NCI-H2107 treated with DMSO at 0.1 percent for 48 hours (cell line): ENCODE measurements at regions not wholly inside any gene's neighbourhood (a gene's known extent, or its start where the extent isn't known, plus 50 kb on each side); places are given as distances from the start of the nearest gene placed in this dataset.

Source experiments
- DNase-seq: peaks from one replicate; lab custom pipeline; 2025; ENCODE audit not compliant: unreplicated experiment; lab: John Stamatoyannopoulos, UW

DNA sequence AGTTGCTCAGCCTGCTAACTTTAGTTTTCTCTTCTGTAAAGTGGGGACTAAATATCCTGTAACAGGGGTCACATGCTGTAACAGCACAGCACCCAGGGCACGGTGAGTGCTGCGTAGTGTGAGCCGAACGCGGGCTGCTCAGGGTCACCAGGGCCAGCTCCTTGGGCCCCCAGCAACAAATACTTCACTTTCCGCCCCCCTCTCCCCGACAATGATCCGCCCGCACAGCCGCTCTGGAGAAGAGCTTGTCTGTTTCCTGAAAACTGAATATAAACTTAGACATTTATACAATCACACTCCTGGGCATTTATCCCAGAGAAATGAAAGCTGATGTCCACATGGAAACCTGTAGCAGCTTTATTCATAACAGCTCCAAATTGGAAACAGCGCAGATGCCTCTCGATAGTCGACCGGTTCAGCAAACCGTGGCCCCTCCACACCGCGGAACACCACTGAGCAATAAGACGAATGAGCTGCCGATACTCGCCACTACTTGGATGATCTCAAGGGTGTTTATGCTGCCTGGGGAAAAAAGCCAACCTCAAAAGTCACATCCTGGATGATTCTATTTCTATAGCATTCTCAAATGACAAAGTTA lies 267.2 kb downstream of the PARN start:
- no peak for DNase-seq

DNA sequence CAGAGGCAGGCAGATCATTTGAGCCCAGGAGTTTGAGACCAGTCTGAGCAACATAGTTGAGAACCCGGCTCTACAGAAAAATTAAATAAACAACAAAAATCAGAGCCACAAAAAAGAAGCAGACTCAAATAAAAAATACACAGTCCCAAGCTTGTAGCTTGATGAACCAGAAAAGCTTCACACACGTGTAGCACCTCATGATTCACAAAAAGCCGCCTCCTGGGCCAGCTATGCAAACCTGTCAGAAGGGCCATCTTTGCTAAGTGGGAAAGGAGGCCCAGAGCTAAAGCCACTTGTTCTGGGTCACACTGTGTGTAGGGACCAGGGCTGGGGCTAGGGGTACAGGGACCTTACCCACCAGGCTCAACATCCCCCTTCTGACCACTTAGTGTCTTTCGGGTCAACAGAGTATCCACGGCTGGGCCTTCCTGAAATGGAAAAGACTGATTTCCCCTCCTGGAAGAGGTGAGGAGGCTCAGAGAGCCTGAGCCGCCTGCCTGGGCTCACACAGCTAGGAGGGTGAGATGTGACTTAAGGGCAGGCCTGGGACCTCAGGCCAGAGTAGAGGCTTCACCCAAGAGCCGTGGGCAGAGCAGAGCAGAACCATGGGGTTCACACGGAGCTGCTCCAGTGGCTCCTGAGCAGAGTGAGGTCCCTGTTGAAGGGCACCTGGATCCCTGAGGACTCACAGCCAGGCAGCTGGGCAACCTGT lies 269.6 kb downstream of the PARN start:
- no peak for DNase-seq

DNA sequence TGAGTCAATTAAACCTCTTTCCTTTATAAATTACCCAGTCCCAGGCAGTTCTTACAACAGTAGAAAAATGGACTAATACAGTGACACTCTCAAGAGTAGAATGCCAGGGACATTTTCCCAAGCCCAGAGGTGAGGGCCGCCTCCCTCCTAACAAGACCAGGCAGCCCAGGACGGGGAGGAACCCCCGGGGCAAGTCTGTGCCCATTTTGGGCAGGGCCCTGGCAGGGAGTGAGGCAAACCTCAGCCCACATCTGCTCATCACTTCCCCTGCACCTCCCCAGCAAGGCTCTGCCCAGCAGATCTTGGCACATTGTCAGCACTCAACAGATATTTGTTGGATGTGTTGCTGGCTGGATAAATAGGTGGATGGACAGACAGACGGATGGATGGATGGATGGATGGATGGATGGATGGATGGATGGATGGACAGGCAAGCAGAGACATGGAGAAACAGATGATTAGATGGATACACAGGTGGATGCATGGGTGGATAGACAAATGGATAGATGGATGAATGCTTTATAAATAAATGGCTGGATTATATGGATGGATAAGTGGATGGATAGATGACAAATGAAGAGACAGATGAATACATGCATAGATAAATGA lies 271.3 kb downstream of the PARN start:
- no peak for DNase-seq

DNA sequence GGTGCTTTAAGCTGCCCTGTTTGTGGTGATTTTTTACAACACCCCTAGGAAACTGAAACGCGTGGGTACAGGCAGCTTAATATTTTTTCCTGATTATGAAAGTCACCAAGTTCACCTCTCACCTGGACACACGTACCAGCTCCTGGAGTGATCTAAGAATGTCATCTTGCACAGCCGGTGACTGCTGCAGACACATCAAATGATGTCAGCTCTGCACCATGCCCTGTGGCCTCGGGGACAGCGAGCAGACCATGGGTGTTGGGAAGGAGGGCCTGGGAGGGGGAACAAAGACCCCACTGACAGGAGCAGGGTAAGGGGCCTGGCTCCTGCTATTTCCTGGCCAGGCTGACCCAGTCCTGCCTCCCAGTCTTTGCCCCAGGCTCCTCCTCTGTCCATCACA lies 272.7 kb downstream of the PARN start:
- no peak for DNase-seq

DNA sequence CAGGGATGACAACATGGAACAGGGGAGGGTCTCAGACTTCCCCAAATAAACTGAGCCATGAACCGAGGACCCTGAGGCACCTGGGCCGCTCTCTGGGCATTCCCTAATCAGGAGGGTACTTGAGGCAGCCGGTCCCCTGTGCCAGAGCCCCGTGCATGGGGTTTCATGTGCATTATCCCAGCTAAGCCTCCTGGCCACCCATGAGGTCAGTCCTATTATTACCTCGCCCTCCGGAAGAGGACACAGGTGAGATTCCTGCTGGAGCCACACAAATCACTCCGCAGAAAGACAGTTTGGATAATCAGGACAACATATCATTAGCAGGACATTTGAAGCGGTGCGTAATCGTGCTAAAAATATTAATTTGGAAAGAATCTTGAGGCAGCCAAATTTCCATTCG lies 274.0 kb downstream of the PARN start:
- no peak for DNase-seq

DNA sequence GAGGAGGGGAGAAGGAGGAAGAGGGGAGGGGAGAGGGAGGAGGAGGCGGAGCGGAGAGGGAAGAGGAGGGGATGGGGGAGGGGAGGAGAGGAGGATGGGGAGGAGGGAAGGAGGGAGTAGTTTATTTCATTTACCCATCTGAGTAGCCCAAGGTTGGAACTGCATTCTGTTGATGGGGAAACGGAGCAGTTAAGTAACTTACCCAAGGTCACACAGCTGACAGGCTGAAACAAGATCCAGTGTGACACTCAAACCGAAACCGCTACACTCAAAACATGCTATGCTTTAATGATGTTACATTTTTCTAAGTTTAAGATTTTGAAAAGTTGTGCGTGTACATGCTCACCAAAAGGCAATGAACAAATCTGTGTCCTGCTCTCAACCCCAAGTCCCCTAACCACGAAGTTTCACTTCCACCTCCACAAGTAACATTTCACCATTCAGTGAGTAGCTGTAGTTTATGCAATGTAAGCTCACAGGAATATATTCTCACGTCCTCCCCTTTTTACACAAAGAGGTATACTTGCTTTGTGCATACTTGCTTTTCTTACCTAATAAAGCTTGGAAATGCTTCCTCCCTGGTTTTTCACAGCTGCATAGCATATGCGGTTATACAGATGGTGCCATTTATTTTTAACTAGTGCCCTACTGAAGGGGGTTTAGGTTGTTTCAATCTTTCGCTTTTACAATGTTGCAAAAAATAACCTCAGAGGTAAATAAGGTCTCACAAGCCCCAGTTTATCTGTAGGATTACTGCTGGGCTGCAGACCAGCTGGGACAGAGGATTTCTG lies 275.3 kb downstream of the PARN start:
- no peak for DNase-seq

DNA sequence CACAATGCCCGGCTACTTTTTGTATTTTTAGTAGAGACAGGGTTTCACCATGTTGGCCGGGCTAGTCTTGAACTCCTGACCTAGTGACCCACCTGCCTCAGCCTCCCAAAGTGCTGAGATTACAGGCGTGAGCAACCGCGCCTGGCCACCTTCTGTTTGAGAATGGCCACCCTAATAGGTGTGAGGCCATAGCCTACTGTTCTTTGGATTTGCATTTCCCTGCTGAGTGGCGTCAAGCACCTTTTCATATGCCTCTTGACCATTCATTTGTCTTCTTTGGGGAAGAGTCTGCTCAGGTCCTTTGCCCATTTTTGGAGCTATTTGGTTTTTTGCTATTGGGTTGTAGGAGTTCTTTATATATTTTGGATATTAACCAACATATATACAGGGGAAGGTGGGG lies 276.7 kb downstream of the PARN start:
- DNase-seq: no peak

DNA sequence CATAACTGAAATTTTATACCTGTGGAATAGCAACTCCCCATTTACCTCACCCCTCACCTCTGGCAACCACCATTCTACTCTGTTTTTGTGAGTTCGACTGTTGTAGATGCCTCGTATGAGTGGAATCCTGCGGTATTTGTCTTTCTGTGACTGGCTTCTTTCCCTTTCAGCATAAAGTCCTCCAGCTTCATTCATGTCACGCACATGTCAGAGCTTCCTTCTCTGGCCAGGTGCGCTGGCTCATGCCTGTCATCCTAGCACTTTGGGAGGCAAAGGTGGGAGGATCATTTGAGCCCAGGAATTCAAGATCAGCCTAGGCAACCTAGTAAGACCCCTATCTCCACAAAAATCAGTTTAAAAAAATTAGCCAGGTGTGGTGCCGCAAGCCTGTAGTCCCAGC lies 278.4 kb downstream of the PARN start:
- DNase-seq: no peak

DNA sequence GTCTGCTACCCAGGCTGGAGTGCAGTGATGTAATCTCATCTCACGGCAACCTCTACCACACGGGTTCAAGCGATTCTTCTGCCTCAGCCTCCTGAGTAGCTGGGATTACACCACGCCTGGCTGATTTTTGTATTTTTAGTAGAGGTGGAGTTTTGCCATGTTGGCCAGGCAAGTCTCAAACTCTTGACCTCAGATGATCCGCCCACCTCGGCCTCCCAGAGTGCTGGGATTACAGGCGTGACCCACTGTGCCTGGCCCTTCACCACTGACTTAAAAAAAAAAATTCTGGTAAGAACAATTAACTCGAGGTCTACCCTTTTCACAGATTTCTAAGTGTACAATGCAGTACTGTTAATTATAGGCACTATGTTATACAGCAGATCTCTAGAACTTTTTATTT lies 279.4 kb downstream of the PARN start:
- no peak for DNase-seq

DNA sequence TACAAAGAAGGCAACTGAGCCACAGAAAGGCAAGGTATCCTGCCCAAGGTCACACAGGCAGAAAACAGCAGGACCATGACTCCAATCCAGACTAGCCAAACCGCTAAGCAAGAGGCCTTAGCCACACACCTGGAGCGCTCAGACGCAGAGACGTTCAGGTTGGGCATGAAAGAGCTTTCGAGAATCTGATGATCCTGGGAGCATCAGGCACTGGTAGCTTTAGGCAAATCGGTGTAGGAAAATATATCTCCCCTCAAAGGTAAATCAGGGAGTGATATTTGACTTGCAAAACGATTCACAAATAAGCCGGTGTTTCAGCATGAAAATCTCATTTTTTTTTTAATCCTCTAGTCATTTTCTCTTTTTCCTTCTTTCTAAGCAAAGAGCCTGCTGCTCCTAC lies 279.0 kb downstream of the MRTFB start:
- DNase-seq: no peak

DNA sequence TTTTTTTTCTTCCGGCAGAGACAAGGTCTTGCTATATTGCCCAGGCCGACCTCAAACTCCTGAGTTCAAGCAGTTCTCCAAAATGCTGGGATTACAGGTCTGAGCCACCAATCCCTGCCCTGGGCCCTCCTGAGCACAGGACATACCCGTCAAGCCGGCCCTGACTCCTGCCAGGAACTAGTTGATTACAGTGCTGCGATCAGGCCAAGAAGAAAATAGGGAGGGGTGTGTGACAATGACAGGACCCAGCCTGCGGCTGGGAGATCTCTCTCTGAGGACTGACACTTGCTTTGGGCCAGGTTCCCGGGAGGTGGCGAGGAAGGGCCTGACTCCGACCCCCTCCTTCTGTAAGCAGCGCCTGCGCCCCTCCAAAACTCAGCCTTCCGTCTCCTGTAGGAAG lies 276.6 kb downstream of the MRTFB start:
- no peak for DNase-seq

DNA sequence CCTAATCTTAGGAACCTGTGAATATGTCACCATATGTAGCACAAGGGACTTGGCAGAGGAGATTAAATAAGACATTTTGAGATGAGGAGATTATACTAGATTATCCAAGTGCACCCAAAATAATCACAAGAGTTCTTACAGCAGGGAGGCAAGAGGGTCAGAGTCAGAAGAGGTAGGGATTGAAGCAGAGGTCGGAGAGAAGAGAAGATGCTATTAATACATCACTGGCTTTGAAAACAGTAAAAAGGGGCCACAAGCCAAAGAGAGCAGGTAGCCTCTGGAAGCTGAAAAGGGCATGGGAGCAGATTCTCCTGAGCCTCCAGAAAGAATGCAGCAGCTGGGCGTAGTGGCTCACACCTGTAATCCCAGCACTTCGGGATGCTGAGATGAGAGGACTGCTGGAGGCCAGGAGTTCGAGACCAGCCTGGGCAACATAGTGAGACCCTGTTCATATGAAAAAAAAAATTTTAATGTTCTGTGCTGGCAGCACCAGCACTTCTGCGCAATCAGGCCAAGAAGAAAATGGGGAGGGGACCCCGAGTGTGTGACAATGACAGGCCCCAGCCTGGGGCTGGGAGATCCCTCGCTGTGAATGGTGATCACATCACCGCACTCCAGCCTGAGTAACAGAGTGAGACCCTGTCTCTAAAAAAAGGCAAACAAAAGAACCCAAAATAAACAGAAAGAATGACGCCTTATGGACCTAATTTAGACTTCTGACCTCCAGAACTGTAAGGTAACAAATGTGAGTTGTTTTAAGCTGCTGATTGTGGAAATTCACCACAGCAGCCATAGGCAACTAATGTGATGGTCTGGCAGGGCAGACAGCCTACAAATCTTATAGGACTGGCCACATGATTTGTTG lies 275.4 kb downstream of the MRTFB start:
- DNase-seq: no peak

DNA sequence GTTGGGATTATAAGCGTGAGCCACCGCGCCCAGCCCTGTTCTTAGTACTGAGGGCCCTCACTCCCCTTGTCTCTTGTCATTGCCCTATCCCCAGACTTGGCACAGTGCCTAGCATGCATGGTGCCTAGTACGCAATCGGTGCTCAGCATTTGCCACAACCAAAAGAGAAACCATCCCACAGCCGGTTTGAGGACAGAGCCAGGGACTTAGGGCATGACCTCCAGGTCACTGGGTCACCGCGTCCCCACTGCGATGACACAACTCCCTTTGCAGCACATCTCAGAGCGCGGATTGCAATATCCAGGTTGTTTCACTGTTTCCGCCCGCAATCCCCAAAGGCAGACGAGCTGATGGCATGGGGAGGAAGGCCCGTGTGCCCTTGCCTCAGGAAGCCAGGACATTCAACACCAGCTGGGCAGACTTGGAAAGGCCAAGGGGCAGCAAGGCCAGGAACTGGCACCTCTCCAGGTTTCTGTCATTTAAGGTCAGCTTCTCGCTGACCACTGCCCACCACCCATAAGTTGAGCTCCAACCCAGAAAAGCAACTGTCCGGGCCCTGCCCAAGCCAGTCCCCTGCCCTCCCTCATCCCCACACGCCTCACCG lies 274.5 kb downstream of the MRTFB start:
- DNase-seq: no peak

DNA sequence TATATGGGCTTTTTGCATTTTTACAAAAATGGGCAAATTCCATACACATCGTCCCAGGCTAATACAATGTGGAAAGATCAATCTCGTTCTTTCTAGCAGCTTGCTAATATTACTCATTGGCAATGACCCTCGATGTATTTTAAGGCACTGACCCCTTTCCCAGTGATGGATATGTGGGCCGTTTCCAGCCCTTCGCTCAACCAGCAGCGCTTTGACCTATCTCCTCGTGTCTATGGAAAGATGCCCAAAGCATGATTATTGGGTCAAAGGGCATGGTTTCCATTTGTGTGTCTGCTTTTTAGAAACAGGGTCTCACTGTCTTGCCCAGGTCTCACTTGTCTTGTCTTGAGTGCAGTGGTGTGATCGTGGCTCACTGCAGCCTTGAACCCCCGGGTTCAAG lies 273.8 kb downstream of the MRTFB start:
- DNase-seq: no peak

DNA sequence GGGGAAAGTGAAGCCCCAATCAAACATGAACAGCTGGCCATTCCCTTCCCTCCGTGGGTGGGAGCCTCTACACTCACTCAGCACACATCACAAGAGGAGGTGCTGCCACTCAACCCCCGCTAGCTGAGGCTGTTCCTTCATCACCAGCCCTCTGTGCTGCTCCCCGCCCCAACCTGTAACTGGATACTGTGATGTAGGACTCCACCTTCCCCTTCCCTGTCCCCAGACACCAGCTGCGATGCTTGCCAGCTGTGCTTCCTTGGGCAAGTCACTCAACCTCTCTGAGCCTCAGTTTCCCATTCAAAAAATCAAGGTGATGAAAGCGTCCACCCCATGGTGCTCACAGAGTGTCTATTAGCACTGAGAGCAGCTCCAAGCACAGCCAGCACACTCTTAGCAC lies 273.2 kb downstream of the MRTFB start:
- no peak for DNase-seq

DNA sequence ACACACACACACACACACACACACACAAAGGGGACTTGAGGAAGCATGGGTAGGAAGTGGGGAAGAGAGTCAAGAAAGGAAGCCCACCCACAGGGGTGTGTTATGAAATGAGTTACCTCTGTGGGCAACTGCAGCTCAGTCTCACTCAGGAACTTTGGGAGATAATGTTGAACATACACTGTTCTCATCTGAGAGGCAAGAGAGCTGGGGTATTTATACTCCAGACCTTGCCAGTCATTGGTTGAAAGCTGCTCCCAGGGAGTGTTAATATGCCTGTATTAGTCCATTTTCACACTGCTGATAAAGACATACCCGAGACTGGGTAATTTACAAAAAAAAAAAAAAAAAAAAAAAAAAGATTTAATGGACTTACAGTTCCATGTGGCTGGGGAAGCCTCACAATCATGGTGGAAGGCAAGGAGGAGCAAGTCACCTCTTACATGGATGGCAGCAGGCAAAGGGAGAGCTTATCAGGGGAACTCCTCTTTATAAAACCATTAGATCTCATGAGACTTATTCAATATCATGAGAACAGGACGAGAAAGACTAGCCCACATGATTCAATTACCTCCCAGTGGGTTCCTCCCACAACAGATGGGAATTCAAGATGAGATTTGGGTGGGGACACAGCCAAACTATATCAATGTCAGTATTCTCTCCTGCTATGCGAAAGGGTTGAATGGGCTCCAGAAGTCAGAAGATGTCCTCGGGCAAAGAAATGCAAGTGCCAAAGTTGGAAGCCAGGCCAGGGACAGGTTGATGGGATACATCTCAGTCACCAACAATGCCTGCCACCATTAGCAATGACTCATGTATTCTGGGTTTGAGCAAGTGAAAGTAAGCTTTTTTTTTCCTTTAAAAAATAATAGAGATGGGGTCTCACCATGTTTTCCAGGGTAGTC lies 270.5 kb downstream of the MRTFB start:
- DNase-seq: no peak

DNA sequence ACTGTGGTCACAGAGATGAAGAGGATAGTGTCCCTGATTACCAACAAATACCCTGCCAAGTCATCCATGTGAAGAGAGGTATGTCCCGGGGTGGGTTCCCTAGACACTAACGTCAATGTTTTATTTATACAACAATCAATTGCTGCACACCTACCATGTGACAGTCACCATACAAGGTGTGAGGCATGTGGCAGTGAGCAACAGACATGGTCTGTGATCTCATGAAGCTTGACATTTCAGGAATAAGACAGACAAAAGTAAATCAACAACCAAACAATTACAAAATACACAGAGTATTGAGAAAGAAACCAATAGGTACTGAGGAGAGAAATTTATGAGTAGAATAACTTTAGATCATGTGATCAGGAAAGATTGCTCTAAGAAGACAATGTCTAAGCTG lies 268.6 kb downstream of the MRTFB start:
- no peak for DNase-seq

DNA sequence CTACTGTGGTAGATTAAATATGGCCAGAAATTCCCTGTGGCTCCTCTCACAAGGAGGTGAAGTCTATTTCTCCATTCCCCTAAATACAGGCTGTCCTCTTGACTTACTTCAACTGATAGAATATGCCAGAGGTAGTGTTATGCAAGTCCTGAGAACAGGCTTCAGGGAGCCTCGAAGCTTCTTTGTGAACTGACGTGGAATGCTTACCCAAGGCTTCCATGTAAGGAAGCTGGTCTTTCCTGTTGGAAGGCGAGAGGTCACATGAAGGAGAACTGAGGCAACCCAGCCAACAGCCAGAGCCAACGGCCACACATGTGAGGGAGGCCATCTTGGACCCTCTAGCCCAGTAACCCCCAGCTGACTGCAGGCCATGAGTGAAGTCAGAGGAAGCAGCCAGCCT lies 267.9 kb downstream of the MRTFB start:
- no peak for DNase-seq

DNA sequence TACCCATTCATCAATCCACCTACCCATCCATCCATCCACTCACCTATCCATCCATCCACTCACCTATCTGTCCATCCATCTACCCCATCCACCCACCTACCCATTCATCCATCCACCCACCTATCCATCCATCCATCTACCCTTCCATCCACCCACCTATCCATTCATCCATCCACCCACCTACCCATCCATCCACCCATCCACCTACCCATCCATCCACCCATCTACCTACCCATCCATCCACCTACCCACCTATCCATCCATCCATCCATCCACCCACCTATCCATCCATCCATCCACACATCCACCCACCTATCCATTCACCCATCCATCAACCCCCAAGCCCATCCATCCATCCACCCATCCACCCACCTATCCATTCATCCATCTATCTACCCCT lies 267.1 kb downstream of the MRTFB start:
- DNase-seq: no peak
